Choroid plexus epithelial cell (primary cell): ENCODE measurements at regions not wholly inside any gene's neighbourhood (a gene's known extent, or its start where the extent isn't known, plus 50 kb on each side); places are given as distances from the start of the nearest gene placed in this dataset.

Experiments
- DNase-seq: peaks from one replicate; pipeline ENCODE4 v3.0.0-alpha.2; 2010; ENCODE audit warnings: low read depth
- H3K4me3 ChIP-seq: 2 replicates; pipeline ENCODE4 v1.5.1; 2011; ENCODE audit warnings: low read depth, mild to moderate bottlenecking, control low read depth, low read length, moderate library complexity
- CTCF ChIP-seq: conservative IDR thresholded peaks from 2 replicates; pipeline ENCODE4 v1.5.1; 2011; ENCODE audit warnings: low read depth, mild to moderate bottlenecking, control low read depth, inconsistent platforms, low read length, moderate library complexity

- DNase-seq, result no peak
- TF ChIP-seq CTCF, result no peak
- no peak overlapping the region for H3K4me3 ChIP-seq
Observed at GRCh38 chr11:127461241-127462064, 460.9 kb upstream of the KIRREL3 start.

DNA sequence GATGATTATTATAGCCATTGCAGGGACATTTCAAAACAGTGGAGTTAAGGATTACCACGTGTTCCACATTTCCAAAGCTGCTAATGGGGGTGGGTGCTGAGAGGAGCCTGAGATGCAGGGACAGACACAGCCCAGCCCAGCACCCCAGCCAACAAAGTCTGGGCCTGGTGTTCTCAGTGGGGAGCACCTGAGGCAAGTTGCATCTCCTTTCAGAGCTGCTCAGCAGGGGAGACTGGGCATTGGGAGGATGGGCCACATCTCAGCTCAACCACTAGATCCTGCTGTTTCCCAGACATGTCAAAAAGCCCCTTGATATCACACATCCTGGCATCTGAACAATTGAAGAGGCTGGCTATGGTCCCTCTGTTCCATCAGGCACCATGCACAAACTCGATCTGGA lies 458.0 kb upstream of the KIRREL3 start:
- H3K4me3 ChIP-seq, result no peak overlapping the region
- no peak for TF ChIP-seq CTCF
- no peak for DNase-seq

DNA sequence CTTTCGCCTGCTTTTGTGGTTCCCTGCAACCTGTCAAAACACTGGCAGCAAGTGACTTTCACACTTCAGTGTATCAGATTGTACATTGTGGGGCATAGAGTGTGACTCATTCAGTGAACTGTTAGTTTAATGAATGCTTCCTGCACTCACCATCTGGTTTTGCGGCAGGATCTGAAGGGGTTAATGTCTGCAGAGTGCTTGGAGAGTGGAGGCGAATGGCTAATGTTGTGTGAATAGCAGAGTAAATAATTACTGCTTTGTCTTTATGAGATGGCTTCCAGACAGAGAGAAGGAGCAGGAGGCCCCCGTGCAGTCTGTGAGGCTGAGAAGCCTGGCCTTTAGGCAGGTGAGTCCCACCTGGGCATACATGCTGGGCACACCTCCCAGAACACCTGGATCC lies 454.3 kb upstream of the KIRREL3 start:
- TF ChIP-seq CTCF, result no peak
- H3K4me3 ChIP-seq, result no peak overlapping the region
- DNase-seq, result no peak

GRCh38 chr11:127452533-127452932 lies 452.0 kb upstream of the KIRREL3 start:
- no peak for DNase-seq
- no peak for TF ChIP-seq CTCF
- no peak overlapping the region for H3K4me3 ChIP-seq

DNA sequence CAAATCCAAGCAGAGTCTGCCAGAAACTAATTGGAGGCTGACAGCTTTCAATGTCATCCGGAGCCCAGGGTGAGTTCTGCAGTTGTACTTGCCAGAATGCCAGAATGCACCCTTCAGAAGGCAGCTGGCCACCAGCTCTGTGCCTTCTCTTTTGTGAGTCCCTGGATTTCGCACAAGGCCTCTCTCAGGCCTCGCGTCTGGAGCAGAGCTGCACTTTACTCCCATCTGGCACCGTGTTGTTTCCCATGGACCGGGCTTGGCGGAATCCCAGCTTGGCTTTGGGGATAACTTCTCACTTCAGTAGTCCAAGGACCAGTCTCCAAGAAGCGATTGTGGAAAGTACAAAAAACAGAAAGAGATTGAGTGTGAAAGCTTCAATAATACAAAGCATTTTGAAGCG lies 451.3 kb upstream of the KIRREL3 start:
- no peak for TF ChIP-seq CTCF
- no peak for DNase-seq
- H3K4me3 ChIP-seq, result no peak overlapping the region

DNA sequence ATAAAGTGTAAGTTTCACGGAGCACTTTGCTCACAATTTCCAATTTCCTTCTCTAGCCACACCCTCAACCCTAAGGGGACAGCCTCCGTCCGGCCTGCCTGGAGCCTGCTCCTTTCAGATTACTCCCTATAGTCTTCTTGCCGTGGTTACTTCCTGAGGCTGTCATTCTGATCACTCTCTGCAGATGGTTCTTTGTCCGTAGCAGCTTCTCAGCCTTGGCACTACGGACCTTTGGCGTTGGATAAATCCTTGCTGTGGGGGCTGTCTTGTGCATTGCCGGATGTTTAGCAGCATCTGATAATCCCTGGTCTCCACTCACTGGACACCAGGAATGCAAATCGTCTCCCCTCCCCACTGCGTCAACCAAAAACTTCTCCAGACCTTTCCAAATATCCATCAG lies 447.5 kb upstream of the KIRREL3 start:
- TF ChIP-seq CTCF, result no peak
- DNase-seq, result no peak
- no peak overlapping the region for H3K4me3 ChIP-seq

DNA sequence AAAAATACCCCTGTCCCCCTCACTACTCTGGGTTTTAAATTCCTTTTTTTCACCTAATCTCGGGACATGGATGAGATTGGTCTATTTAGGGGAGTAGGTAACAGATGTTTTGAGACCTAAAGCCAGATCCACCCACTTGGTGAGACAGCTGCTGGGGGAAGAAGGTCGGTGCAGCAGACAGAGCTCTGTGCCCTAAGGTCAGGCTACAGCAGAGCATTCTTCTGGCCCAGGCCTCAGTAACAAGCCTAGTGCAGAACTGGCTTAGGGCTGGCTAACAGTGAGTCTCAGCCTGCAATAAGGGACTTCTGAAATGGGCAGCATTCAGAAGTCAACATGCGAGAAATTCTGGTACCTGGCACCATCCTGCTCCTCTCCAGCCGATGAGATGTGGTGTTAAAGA lies 444.9 kb upstream of the KIRREL3 start:
- TF ChIP-seq CTCF, result no peak
- no peak for DNase-seq
- H3K4me3 ChIP-seq, result no peak overlapping the region
